ENCODE measurements at regions not wholly inside any gene's neighbourhood (a gene's known extent, or its start where the extent isn't known, plus 50 kb on each side); places are given as distances from the start of the nearest gene placed in this dataset.
"Not testable (repeated sequence)": the region's sequence is repeated elsewhere in the genome, so short reads cannot be mapped to it uniquely, and the experiment has no call there.

GRCh38 chr1:106344494-106344893, 712.0 kb upstream of the PRMT6 start:
- no peak for DNase-seq

DNA sequence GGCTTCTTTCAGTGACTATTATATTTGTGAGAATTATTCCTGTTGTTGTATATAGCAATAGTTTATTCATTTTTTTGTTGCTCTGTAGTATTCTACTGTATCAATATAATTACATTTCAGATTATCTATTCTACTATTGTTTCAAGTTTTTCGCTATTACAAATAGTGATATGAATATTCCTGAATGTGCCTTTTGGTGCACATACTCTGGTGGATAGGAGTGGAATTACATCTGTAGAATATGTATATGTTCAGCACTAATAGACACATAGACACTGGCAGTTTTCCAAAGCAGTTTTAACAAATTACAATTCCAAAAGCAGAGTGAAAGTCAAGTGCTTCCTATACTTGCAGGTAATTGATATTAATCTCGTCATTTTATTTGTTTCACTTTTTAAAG, 696.2 kb upstream of the PRMT6 start:
- no peak for DNase-seq

GRCh38 chr1:106366627-106367319, 689.7 kb upstream of the PRMT6 start:
- DNase-seq = no peak

DNA sequence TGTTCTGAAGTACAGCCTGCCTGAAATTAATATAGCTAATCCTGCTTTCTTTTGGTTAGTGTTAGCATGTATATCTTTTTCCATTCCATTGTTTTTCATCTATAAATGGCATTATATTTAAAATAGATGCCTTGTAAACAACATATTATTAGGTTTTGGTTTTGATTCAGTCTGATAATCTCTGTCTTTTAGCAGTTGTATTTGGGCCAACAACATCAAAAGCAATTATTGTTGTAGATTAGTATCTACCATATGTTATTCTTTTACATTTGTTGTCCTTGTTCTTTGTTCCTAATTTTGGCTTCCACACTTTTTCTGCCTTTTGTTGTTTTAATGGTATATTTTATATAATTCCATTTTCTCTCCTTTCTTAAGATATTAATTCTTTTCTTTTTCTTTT, 678.2 kb upstream of the PRMT6 start:
- DNase-seq = no peak

DNA sequence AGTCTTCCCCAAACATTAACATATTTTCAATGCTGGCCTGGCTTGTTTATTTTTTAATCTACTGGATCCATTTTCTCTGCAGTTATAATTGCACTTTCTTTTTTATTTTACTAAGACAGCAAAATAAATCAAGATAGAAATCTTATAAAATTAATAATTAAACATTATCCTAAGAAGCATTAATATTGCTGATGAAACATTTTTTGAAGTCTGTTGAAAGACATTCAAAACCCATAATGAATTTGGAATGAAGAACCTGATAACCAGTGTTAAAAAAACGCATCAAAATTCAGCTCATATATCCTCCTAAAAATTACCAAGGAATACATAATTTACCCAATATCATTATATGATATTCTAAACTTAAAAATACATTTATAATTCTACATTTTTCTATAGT, 675.7 kb upstream of the PRMT6 start:
- no peak for DNase-seq

DNA sequence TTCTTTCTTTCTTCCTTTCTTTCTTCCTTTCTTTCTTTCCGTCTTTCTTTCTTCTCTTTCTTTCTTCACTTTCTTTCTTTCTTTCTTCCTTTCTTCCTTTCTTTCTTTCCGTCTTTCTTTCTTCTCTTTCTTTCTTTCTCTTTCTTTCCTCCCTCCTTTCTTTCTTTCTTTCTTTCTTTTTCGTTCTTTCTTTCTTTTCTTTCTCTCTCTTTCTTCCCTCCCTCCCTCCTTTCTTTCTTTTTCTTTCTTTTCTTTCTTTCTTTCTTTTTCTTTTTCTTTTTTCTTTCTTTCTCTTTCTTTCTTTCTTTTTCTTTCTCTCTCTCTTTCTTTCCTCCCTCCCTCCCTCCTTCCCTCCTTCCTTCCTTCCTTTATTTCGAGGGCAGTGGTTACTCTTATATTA, 667.3 kb upstream of the PRMT6 start:
- not testable (repeated sequence) for DNase-seq

DNA sequence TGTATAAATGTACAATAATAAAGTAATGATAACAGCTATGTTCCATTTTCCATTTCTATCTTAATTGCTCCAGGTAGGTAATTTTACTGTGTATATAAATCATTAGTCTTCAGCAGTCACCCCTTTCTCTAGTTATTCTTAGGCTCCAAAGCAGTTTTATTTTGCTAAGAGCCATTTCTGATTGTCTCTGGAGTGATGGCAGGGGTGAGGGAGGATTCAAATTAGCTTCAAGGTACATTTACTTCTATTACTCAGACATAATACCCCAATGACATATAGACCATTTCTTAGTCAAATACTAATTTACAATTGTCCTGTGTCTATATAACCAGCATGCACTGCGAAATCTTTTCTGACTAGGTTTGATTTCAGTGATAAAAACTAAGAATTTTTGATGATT, 663.4 kb upstream of the PRMT6 start:
- DNase-seq = no peak

GRCh38 chr1:106396020-106396419, 660.5 kb upstream of the PRMT6 start:
- DNase-seq = no peak

DNA sequence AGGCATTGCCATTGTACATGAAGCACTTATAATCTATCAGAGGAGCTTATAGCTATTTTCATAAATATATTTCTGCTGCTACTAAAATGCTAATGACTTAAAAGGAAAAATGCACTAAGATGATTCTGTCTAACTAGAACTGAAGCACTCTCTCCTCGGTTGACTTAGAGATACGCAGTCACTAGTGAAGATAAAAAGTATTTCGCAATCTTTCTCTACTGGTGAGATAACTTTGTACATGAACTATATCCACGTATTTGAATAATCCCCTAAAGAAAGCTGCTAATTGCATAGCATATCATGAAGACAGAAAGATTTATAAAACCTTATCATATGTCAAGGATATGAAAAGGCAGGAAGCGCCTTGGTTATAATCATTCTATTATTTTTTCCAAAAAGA, 658.1 kb upstream of the PRMT6 start:
- DNase-seq = no peak

GRCh38 chr1:106406114-106406513, 650.4 kb upstream of the PRMT6 start:
- no peak for DNase-seq

GRCh38 chr1:106412321-106412720, 644.2 kb upstream of the PRMT6 start:
- not testable (repeated sequence) for DNase-seq

DNA sequence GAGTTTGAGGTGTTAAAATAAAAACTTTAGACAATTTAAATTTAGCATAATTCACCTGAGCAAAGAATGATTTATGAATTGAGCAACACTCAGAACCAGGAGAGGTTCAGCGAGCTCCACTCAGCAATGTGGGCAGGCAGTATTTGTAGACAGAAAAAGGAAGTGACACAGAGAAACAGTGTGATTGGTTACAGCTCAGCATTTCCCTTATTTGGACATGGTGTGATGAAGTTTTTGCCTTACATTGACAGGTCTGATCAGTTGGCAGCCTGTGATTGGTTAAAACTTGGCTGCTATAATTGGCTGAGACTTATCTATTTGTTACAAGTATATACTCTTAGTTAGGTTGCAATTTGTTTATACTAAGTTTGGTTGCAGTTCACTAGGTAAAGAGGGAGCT, 621.2 kb upstream of the PRMT6 start:
- no peak for DNase-seq

- no peak for DNase-seq
Measured at GRCh38 chr1:106439475-106439874, 617.0 kb upstream of the PRMT6 start.

DNA sequence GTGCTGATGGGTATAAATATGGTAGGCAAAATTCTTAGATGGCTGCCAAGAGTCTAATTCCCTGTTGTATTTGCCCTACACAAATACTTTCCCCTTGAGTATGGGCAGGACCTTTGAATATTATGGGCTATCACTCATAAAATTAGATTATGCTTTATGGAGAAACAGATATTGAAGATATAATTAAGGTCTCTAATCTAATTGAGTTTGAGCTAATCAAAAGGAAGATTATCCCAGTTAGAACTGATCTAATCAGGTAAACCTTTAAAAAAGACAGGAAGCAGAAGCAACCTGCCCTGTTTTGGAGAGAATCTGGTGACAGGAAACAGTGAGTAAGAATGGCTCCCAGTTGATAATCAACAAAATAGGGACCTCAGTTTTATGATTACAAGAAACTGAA, 609.0 kb upstream of the PRMT6 start:
- DNase-seq = no peak

GRCh38 chr1:106456832-106457231, 599.6 kb upstream of the PRMT6 start:
- DNase-seq = no peak

DNA sequence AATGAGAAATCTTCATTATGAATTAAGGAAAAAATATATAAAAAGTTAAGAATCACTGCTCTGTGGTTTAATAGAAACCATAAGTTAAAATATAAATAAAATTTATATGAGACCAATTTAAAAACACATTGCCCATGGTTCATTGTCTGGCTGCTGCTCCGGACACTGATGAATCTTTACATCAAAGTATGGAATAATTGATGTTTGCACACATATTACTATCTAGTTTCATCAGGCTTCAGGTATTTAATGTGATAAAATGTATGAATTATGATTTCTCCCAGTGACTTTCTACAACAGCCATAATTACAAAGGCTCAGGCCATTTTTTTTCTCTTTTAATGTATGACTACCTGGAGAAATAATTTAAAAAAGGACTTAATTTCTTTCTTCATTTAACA, 599.1 kb upstream of the PRMT6 start:
- DNase-seq = no peak

DNA sequence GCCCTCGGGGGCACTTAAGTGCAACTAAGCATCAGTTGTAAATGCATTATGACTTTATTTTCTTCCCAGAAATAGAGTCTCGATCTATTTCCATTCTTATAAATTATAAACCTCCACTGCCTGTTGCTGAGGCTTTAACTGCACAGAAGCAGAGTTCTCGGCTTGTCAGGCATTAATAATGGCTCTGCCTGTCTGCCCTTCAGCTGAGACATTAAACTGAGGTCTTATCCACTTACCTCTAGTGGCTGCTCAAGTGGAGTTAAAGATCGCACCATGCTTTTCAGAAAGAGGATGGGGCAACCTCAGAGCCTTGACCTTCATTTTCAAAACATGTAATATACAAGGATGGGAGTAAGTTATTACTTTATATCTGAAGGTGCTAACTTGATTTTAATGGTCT, 597.6 kb upstream of the PRMT6 start:
- DNase-seq = no peak

GRCh38 chr1:106459418-106459817, 597.1 kb upstream of the PRMT6 start:
- no peak for DNase-seq

DNA sequence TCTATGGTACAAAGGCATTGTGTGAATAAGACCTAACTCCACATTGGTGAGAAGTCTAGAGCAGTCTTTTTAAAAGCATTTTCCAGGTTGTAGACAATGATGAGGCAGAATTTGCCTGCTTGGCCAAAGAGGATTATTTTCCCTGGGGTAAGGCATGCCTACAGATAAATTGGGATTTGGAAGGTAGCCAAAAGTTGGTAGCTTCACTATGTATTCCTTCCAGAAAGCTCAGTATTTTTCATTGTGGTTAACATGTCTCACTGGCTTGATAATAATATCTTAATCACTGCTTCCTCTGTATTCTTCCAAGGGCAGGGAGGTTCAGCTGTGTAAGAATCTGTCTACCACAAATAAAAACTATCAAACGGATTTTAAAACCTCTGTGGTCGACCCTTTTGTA, 590.8 kb upstream of the PRMT6 start:
- no peak for DNase-seq

DNA sequence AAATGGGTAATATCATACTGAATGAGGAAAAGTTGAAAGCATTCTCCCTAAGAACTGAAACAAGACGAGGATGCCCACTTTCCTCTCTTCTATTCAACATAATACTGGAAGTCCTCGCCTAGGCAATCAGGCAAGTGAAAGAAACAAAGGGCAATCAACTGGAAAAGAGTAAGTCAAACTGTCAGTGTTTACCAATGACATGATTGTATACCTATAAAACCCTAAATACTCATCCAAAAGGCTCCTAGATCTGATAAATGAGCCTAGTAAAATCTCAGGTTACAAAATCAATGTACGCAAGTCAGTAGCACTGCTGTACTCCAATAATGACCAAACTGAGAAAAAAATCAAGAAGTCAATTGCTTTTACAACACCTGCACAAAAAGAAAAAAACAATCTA, 575.8 kb upstream of the PRMT6 start:
- no peak for DNase-seq

GRCh38 chr1:106492880-106493279, 563.6 kb upstream of the PRMT6 start:
- DNase-seq = no peak

- DNase-seq = no peak
Measured at GRCh38 chr1:106494646-106495045, 561.8 kb upstream of the PRMT6 start.

DNA sequence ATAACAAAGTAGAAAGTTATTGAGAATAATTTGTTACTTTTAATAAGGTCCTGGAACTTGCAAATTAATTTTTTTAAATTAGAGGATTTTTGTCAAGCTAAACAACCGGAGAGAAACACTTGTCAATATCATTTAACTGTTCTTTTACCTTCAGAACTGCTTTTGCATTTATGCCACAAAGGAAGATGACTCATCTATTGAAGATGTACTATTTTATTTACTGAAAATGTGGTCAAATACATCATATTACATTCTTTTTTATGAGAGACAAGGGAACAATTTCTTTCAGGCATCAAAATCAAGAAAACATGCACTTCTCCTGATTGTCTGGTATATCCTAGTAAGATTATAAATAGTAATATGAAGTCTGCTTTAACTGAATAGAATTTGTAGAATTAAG, 558.2 kb upstream of the PRMT6 start:
- DNase-seq = no peak

- DNase-seq = no peak
Measured at GRCh38 chr1:106502659-106503058, 553.8 kb upstream of the PRMT6 start.

DNA sequence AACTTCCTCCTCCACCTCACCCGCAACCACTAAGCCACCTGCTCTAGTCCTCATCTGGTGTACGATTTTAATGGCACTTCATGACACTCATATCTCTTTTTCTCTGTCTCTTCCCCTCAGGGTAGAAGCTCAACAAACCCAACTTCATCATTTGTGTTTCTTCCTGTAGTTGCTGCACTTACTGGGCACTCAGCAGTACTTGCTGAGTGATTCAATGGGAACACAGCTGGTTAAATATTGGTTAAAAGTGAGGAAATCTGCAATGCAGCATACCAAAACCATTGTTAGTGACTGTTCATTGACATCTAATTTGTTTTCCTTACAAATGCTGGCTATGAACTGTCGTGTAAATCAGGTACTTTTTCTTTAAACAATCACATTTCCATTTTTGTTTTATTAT, 541.1 kb upstream of the PRMT6 start:
- no peak for DNase-seq

- no peak for DNase-seq
Measured at GRCh38 chr1:106517224-106517623, 539.2 kb upstream of the PRMT6 start.

All from GOT3 (cell line).